Fibroblast of the aortic adventitia (primary cell): ENCODE measurements at regions not wholly inside any gene's neighbourhood (a gene's known extent, or its start where the extent isn't known, plus 50 kb on each side); places are given as distances from the start of the nearest gene placed in this dataset.

Source experiments
- DNase-seq: peaks from one replicate; pipeline ENCODE4 v3.0.0-alpha.2; 2010; ENCODE audit warnings: low read depth
- H3K4me3 ChIP-seq: 2 replicates; pipeline ENCODE4 v1.5.1; 2011; ENCODE audit warnings: low read depth, mild to moderate bottlenecking, control low read depth, low read length, moderate library complexity
- CTCF ChIP-seq: IDR thresholded peaks from 2 replicates; pipeline ENCODE4 v1.5.1; 2011; ENCODE audit warnings: mild to moderate bottlenecking, low read length, control low read depth, inconsistent platforms; ENCODE audit not compliant: insufficient read depth

DNA sequence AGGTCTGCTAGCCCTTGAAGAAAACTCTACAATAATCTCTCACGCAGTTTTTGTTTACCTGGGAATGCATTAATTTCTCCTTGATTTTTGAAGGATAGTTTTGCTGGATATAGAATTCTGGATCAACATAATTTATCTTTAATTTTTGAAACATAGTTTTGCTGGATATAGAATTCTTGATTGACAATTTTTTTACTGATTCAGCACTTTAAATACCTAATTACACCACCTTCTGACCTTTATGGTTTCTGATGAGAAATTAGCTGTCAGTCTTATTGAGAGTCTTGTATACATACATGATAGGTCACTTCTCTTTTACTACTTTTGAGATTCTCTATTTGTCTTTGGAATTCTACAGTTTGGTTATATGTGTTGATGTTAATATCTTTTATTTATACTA is 741.6 kb downstream of the FGF9 start:
- H3K4me3 ChIP-seq: no peak overlapping the region
- no peak for TF ChIP-seq CTCF
- DNase-seq: no peak

- no peak for DNase-seq
- TF ChIP-seq CTCF: no peak
- no peak overlapping the region for H3K4me3 ChIP-seq
Observed at GRCh38 chr13:22422023-22422422, 751.1 kb downstream of the FGF9 start.

DNA sequence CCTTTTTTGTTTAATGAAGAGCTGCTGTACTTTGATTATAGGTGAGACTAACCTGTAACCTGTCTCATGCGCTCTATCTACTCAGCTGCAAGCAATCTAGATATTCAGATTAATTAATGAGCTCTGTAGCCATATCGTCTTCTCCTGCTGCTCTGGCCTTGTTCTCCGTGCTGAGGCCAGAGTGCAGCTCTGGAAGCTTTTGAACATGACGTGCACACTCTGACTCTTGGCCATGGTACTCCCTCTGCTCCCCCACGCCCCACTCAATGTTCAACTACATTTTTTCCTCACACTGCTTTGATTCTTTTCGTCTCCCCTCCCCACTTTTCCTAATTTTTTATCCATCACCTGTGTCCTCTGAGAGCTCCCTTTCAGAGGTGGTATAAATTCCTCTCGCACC is 751.8 kb downstream of the FGF9 start:
- no peak overlapping the region for H3K4me3 ChIP-seq
- no peak for TF ChIP-seq CTCF
- DNase-seq: no peak

DNA sequence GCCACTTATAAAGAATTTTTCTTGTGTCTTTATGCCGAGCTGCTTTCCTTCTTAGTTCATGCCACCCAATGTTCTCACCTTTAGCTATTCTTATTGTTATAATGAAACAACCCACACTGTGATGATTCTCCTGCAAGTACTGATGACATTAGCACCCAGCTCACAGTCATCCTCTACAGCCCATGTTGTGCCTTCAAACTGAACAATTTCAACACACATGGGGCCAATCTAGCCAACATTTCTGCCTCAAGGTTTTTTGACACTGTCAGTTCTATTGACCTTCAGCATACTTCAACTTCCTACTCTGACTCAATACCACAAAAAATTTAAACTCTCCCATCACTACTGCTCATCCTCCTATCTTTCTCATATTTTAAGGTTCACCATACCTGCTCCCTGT is 752.4 kb downstream of the FGF9 start:
- H3K4me3 ChIP-seq: no peak overlapping the region
- no peak for DNase-seq
- no peak for TF ChIP-seq CTCF

DNA sequence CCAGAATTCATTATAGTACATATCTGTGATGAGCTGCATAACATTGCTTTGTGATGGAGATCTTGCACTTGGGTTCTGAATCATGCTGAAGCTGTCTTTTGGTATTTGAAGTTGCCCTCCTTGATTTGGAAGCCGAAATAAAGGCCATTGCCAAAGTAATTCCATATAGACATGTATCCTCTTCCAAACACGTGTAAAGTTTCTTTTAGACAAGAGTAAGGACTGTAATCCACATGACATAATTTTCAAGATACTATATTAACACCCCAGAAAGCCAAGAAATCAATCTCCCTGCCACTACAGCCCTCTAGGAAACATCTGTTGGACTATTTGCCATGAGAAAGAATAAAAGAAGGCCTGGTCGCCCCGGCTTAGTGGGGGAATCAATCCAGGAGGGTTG is 754.2 kb downstream of the FGF9 start:
- no peak for DNase-seq
- TF ChIP-seq CTCF: no peak
- H3K4me3 ChIP-seq: no peak overlapping the region

- TF ChIP-seq CTCF: no peak
- DNase-seq: no peak
Observed at GRCh38 chr13:22427066-22427465, 753.7 kb upstream of the SGCG start.

DNA sequence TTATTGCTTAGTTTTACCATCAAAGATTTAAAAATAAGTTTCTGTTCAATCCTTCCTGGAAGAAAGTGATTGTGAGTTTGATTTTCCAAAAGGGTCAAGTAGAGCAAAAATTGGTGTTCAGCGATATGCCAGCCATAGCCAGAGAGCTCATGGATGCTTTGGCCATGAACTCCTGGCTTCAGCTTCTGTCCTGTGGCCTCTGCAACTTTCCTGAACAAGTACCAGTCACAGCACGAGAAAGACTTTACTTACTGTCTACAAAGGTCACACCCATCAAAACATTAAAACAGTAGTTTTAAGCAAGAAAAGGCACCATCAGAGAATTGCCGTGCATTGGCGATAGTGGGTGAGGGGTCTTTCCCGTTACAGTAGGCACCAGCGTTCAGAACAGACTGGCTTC is 753.0 kb upstream of the SGCG start:
- H3K4me3 ChIP-seq: no peak overlapping the region
- DNase-seq: no peak
- TF ChIP-seq CTCF: no peak

More at GRCh38 chr13:22427066-22427465, 753.7 kb upstream of the SGCG start:
- no peak overlapping the region for H3K4me3 ChIP-seq
